ENCODE measurements at regions not wholly inside any gene's neighbourhood (a gene's known extent, or its start where the extent isn't known, plus 50 kb on each side); places are given as distances from the start of the nearest gene placed in this dataset.

GRCh38 chr4:128354205-128354821 lies 66.7 kb upstream of the PGRMC2 start:
- TF ChIP-seq CTCF (IDR thresholded peaks at IDR 0.05) (no peak), POLR2A (IDR thresholded peaks at IDR 0.05) (no peak)

Measured in heart left ventricle (tissue), 13 donors.